PFSK-1 (cell line): ENCODE measurements at regions not wholly inside any gene's neighbourhood (a gene's known extent, or its start where the extent isn't known, plus 50 kb on each side); places are given as distances from the start of the nearest gene placed in this dataset.

Experiments
- FOXP2 ChIP-seq: optimal IDR thresholded peaks from 2 replicates; pipeline ENCODE3; 2011; ENCODE audit warnings: borderline replicate concordance, control low read depth, inconsistent platforms; ENCODE audit not compliant: insufficient read depth; ENCODE audit errors: extremely low read length, extremely low read depth
- POLR2AphosphoS5 ChIP-seq: IDR thresholded peaks from 2 replicates; pipeline ENCODE4 v1.6.1; 2012; ENCODE audit warnings: low read depth, mild to moderate bottlenecking, control low read depth, low read length, moderate library complexity
- REST ChIP-seq, 2 experiments: IDR thresholded peaks; 2 replicates each; pipeline versions ENCODE4 v1.6.1 to v1.8.0; 2011 to 2012; ENCODE audit warnings: low read depth in 2 of 2, low read length in 2 of 2, control low read depth in 1 of 2, inconsistent platforms in 1 of 2, mild to moderate bottlenecking in 1 of 2, moderate library complexity in 1 of 2; ENCODE audit not compliant: insufficient read depth in 1 of 2
- SIN3A ChIP-seq: IDR thresholded peaks from 2 replicates; pipeline ENCODE4 v1.6.1; 2012; ENCODE audit warnings: mild to moderate bottlenecking, low read length, moderate library complexity, borderline replicate concordance; ENCODE audit not compliant: insufficient read depth
- TAF1 ChIP-seq: IDR thresholded peaks from 2 replicates; pipeline ENCODE4 v1.6.1; 2012; ENCODE audit warnings: low read length, control low read depth, borderline replicate concordance; ENCODE audit not compliant: insufficient read depth

- TF ChIP-seq TAF1 = no peak
- no peak for TF ChIP-seq FOXP2
- no peak for TF ChIP-seq POLR2AphosphoS5
- TF ChIP-seq REST (IDR thresholded peaks at IDR 0.05; ENCODE audit: insufficient read depth in 1 of 2, low read depth in 2 of 2, low read length in 2 of 2) = no peak
- TF ChIP-seq SIN3A = no peak
Measured at GRCh38 chr10:130905921-130906320, 405.6 kb downstream of the TCERG1L start.

- TF ChIP-seq SIN3A (no peak), REST (IDR thresholded peaks at IDR 0.05; ENCODE audit: insufficient read depth in 1 of 2, low read depth in 2 of 2, low read length in 2 of 2) (no peak), TAF1 (no peak), POLR2AphosphoS5 (no peak), FOXP2 (no peak)
Measured at GRCh38 chr10:130910848-130911247, 400.7 kb downstream of the TCERG1L start.

- TF ChIP-seq FOXP2 (no peak), POLR2AphosphoS5 (no peak), TAF1 (no peak), SIN3A (no peak), REST (IDR thresholded peaks at IDR 0.05; ENCODE audit: insufficient read depth in 1 of 2, low read depth in 2 of 2, low read length in 2 of 2) (no peak)
Measured at GRCh38 chr10:130913844-130914243, 397.7 kb downstream of the TCERG1L start.

GRCh38 chr10:130914367-130914766 is 397.2 kb downstream of the TCERG1L start:
- TF ChIP-seq POLR2AphosphoS5 (no peak), TAF1 (no peak), SIN3A (no peak), REST (IDR thresholded peaks at IDR 0.05; ENCODE audit: insufficient read depth in 1 of 2, low read depth in 2 of 2, low read length in 2 of 2) (no peak), FOXP2 (no peak)

- TF ChIP-seq POLR2AphosphoS5 = no peak
- TF ChIP-seq SIN3A = no peak
- TF ChIP-seq REST (IDR thresholded peaks at IDR 0.05; ENCODE audit: insufficient read depth in 1 of 2, low read depth in 2 of 2, low read length in 2 of 2) = no peak
- TF ChIP-seq FOXP2 = no peak
Measured at GRCh38 chr10:130915065-130915464, 396.5 kb downstream of the TCERG1L start.
